Activated CD4-positive, CD25-positive, alpha-beta regulatory T cell treated with anti-CD3 and anti-CD28 coated beads, Interleukin-2, amount 50 U/mL, for 24 hours (primary cell): ENCODE measurements at regions not wholly inside any gene's neighbourhood (a gene's known extent, or its start where the extent isn't known, plus 50 kb on each side); places are given as distances from the start of the nearest gene placed in this dataset.

Experiments
- ATAC-seq, 2 donors: fragments of 150-1000 bp; cut with Tn5 transposase; one replicate each; pipeline ENCODE4 v1.10.0; 2021; ENCODE audit warnings: mild to moderate bottlenecking in 1 of 2, moderate library complexity in 1 of 2

- no peak for ATAC-seq
These were observed 113.3 kb upstream of the CAND1 start for GRCh38 chr12:67155863-67156262.

- no peak for ATAC-seq
These were observed 107.7 kb upstream of the CAND1 start for GRCh38 chr12:67161322-67161918.

GRCh38 chr12:67173258-67173657 lies 95.9 kb upstream of the CAND1 start:
- ATAC-seq, result no peak

GRCh38 chr12:67182551-67182950 lies 86.6 kb upstream of the CAND1 start:
- ATAC-seq, result no peak

GRCh38 chr12:67193704-67194103 lies 75.5 kb upstream of the CAND1 start:
- ATAC-seq, result no peak

- no peak for ATAC-seq
These were observed 68.8 kb upstream of the CAND1 start for GRCh38 chr12:67200386-67200785.

GRCh38 chr12:67202011-67202677 lies 67.0 kb upstream of the CAND1 start:
- ATAC-seq, result no peak

- no peak for ATAC-seq
These were observed 66.5 kb upstream of the CAND1 start for GRCh38 chr12:67202678-67203012.

- ATAC-seq, result no peak
These were observed 60.7 kb upstream of the CAND1 start for GRCh38 chr12:67208281-67209067.

- no peak for ATAC-seq
These were observed 58.1 kb upstream of the CAND1 start for GRCh38 chr12:67211029-67211428.

- ATAC-seq, result no peak
These were observed 57.7 kb upstream of the CAND1 start for GRCh38 chr12:67211494-67211893.

- ATAC-seq, result no peak
These were observed 51.5 kb upstream of the CAND1 start for GRCh38 chr12:67217647-67218046.
